NCI-H345 treated with DMSO at 0.1 percent for 48 hours (cell line): ENCODE measurements at regions not wholly inside any gene's neighbourhood (a gene's known extent, or its start where the extent isn't known, plus 50 kb on each side); places are given as distances from the start of the nearest gene placed in this dataset.
A peak's percentile ranks its signal among the peaks of the same experiment; 100 is the strongest.
"Not testable (repeated sequence)": the region's sequence is repeated elsewhere in the genome, so short reads cannot be mapped to it uniquely, and the experiment has no call there.

ENCODE experiments used
- DNase-seq: peaks from one replicate; lab custom pipeline; 2025; ENCODE audit not compliant: unreplicated experiment; lab: John Stamatoyannopoulos, UW

- no peak for DNase-seq
Observed at GRCh38 chr10:124217906-124218804, 124.8 kb upstream of the CHST15 start.

GRCh38 chr10:124217031-124217430 lies 123.6 kb upstream of the CHST15 start:
- no peak for DNase-seq

- DNase-seq = no peak
Observed at GRCh38 chr10:124214610-124215375, 121.4 kb upstream of the CHST15 start.

- DNase-seq = no peak
Observed at GRCh38 chr10:124213899-124214510, 120.6 kb upstream of the CHST15 start.

GRCh38 chr10:124213471-124213870 lies 120.1 kb upstream of the CHST15 start:
- no peak for DNase-seq

- DNase-seq = no peak
Observed at GRCh38 chr10:124212702-124213101, 119.3 kb upstream of the CHST15 start.

- DNase-seq = no peak
Observed at GRCh38 chr10:124211921-124212320, 118.5 kb upstream of the CHST15 start.

- peak; percentile 13 for DNase-seq
Observed at GRCh38 chr10:124210263-124210662, 116.9 kb upstream of the CHST15 start.

- DNase-seq = no peak
Observed at GRCh38 chr10:124207391-124207790, 114.0 kb upstream of the CHST15 start.

- no peak for DNase-seq
Observed at GRCh38 chr10:124206616-124207015, 113.2 kb upstream of the CHST15 start.

- DNase-seq = no peak
Observed at GRCh38 chr10:124205432-124205831, 112.0 kb upstream of the CHST15 start.

- no peak for DNase-seq
Observed at GRCh38 chr10:124204726-124205125, 111.3 kb upstream of the CHST15 start.

- DNase-seq = no peak
Observed at GRCh38 chr10:124200011-124200410, 106.6 kb upstream of the CHST15 start.

- DNase-seq = no peak
Observed at GRCh38 chr10:124198871-124199270, 105.5 kb upstream of the CHST15 start.

- no peak for DNase-seq
Observed at GRCh38 chr10:124198125-124198501, 104.7 kb upstream of the CHST15 start.

GRCh38 chr10:124197371-124198124 lies 104.2 kb upstream of the CHST15 start:
- no peak for DNase-seq

- DNase-seq = no peak
Observed at GRCh38 chr10:124196659-124197058, 103.3 kb upstream of the CHST15 start.

GRCh38 chr10:124194199-124194824 lies 100.9 kb upstream of the CHST15 start:
- no peak for DNase-seq

GRCh38 chr10:124193309-124193696 lies 99.9 kb upstream of the CHST15 start:
- DNase-seq = no peak

GRCh38 chr10:124192664-124193308 lies 99.4 kb upstream of the CHST15 start:
- not testable (repeated sequence) for DNase-seq
